Body of pancreas (tissue), 4 donors: ENCODE measurements at regions not wholly inside any gene's neighbourhood (a gene's known extent, or its start where the extent isn't known, plus 50 kb on each side); places are given as distances from the start of the nearest gene placed in this dataset.

Source experiments
- ATAC-seq: fragments of 150-250 bp; one replicate; pipeline ENCODE4 v1.9.1; 2016
- DNase-seq, 4 donors: peaks; one replicate each; pipeline ENCODE4 v3.0.0-alpha.2; 2019
- H3K27ac ChIP-seq, 4 donors: fragments of 200-600 bp; sonication (generic); 1 replicate in 3 of 4; 2 replicates in 1 of 4; pipeline versions ENCODE4 v1.5.1 to v1.6.1; 2016 to 2019; ENCODE audit warnings: mild to moderate bottlenecking in 1 of 4, mixed read lengths in 1 of 4, moderate library complexity in 1 of 4
- H3K27me3 ChIP-seq, 2 donors: fragments of 200-600 bp; sonication (generic); one replicate each; pipeline ENCODE4 v1.6.0; 2016; ENCODE audit warnings: mild to moderate bottlenecking in 1 of 2
- H3K36me3 ChIP-seq, 2 donors: fragments of 200-600 bp; sonication (generic); replicated peaks in 1 of 2; 2 replicates each; pipeline ENCODE4 v1.5.1; 2016; ENCODE audit warnings: low read depth in 2 of 2; ENCODE audit not compliant: insufficient read depth in 1 of 2
- H3K4me1 ChIP-seq: fragments of 200-600 bp; sonication (generic); one replicate; pipeline ENCODE4 v1.6.0; 2016
- H3K4me3 ChIP-seq, 2 donors: fragments of 200-600 bp; sonication (generic); 1 replicate in 1 of 2; 2 replicates in 1 of 2; pipeline ENCODE4 v1.5.1; 2016 to 2019
- H3K9me3 ChIP-seq, 3 donors: fragments of 200-600 bp; sonication (generic); 1 replicate in 2 of 3; 2 replicates in 1 of 3; pipeline ENCODE4 v1.5.1; 2016
- CTCF ChIP-seq, 7 experiments: fragments of 450-650 bp in 4 of 7; fragments of 200-600 bp in 3 of 7; sonication (generic) in 3 of 7; IDR thresholded peaks; one replicate each; pipeline ENCODE4 v1.5.1; 2016 to 2019; ENCODE audit warnings: antibody characterized with exemption in 7 of 7
- POLR2A ChIP-seq, 3 donors: fragments of 450-650 bp; IDR thresholded peaks; one replicate each; pipeline ENCODE4 v1.6.1; 2016; ENCODE audit warnings: antibody characterized with exemption in 3 of 3, mild to moderate bottlenecking in 2 of 3
- WGBS, 2 donors: methylation state at CpG; one replicate each; pipeline ENCODE4 v1.1.5; 2017; 5-methylcytosine and 5-hydroxymethylcytosine counted together
- intact Hi-C: fragments of 100-400 bp; cut with DNase I; formaldehyde crosslinking; loops from one replicate; pipeline ENCODE4 v1.15.1; 2023

DNA sequence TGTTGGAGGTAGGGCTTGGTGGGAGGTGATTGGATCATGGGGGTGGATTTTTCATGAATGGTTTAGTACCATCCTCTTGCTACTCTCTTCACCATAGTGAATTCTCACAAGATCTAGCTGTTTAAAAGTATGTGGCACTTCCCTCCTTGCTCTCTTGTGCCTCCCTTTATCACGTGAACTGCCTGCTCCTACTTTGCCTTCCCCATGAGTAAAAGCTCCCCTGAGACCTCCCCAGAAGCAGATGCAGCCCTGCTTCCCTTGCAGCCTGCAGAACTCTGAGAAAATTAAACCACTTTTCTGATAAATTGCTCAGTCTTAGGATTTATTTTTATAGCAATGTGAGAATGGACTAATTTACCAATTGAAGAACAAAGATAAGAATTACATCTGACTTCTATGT lies 223.1 kb downstream of the RNF144A start:
- Histone ChIP-seq H3K4me1 (no peaks in the 10 kb centered on the region), H3K27me3 (no peaks in the 10 kb centered on the region), H3K27ac (no peak overlapping the region), H3K4me3 (no peak overlapping the region), H3K36me3 (no peaks in the 10 kb centered on the region), H3K9me3 (no peaks in the 10 kb centered on the region)
- no peak for ATAC-seq
- no peak for DNase-seq
- intact Hi-C loops, result no loop called here
- 74 to 96% methylated on average over 1 of the region's 1 CpG for WGBS, 2 donors
- TF ChIP-seq CTCF (IDR thresholded peaks at IDR 0.05), result no peak
- no peak for TF ChIP-seq POLR2A (IDR thresholded peaks at IDR 0.05)

DNA sequence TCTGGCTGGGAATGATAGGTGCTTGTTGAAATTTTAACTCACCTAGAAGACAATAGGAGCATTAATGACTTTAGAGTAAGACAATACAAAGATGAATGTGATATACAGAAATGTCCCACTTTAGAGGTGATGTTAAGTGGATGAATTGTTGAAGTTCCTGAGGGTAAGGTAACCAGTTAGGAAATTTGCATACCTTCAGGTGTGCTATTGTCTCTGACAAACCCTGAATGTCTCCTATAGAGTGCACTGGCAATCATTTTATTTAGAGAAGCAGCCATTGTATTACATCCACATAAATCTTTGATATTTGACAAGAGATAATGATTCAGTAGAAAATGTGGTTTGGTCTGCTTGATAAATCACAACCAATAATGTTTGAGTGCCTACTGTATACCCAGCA lies 228.5 kb downstream of the RNF144A start:
- TF ChIP-seq CTCF (IDR thresholded peaks at IDR 0.05), result no peak
- no peak for TF ChIP-seq POLR2A (IDR thresholded peaks at IDR 0.05)
- no peaks in the 10 kb centered on the region for H3K27me3 ChIP-seq

GRCh38 chr2:7146151-7146550 lies 228.9 kb downstream of the RNF144A start:
- intact Hi-C loops, result no loop called here
- ATAC-seq (no peak), DNase-seq (no peak)
- Histone ChIP-seq H3K9me3 (no peaks in the 10 kb centered on the region), H3K4me3 (no peak overlapping the region), H3K36me3 (no peaks in the 10 kb centered on the region), H3K27ac (peak overlapping the region in 1 of 4 donors; percentile 7), H3K4me1 (peaks cover 6% of the 10 kb centered on the region), H3K27me3 (no peaks in the 10 kb centered on the region)
- no peak for TF ChIP-seq POLR2A (IDR thresholded peaks at IDR 0.05)
- no peak for TF ChIP-seq CTCF (IDR thresholded peaks at IDR 0.05)

More for the DNA sequence above, 228.5 kb downstream of the RNF144A start:
- no peak for DNase-seq
- Histone ChIP-seq H3K4me1 (peaks cover 6% of the 10 kb centered on the region), H3K27ac (no peak overlapping the region), H3K36me3 (no peaks in the 10 kb centered on the region), H3K9me3 (no peaks in the 10 kb centered on the region), H3K4me3 (no peak overlapping the region)
- intact Hi-C loops, result no loop called here
- no peak for ATAC-seq

DNA sequence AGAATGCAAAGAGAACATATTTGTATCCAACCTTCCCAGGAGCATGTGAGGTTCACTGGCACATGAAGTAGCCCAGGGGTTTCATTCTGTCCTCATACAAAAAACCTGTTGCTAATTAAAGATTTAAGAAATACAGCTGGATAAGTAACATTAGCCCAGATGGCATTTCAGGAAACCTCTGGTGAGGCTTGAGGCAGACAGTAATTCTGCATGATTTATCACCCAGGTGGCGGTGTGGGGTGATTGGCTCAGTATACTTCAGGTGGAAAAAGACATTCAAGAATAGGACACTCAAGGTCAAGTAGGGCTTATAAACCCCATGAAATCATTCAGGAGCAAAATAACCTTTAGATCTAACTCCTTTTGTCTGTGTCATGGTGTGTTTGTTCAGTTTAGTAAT lies 237.4 kb downstream of the RNF144A start:
- DNase-seq (no peak), ATAC-seq (no peak)
- Histone ChIP-seq H3K27me3 (no peaks in the 10 kb centered on the region), H3K9me3 (no peaks in the 10 kb centered on the region), H3K4me3 (no peak overlapping the region), H3K4me1 (no peaks in the 10 kb centered on the region), H3K27ac (no peak overlapping the region), H3K36me3 (no peaks in the 10 kb centered on the region)
- intact Hi-C loops, result no loop called here
- 82 to 95% methylated on average over 1 of the region's 1 CpG for WGBS, 2 donors
- TF ChIP-seq POLR2A (IDR thresholded peaks at IDR 0.05), result no peak
- TF ChIP-seq CTCF (IDR thresholded peaks at IDR 0.05), result no peak

DNA sequence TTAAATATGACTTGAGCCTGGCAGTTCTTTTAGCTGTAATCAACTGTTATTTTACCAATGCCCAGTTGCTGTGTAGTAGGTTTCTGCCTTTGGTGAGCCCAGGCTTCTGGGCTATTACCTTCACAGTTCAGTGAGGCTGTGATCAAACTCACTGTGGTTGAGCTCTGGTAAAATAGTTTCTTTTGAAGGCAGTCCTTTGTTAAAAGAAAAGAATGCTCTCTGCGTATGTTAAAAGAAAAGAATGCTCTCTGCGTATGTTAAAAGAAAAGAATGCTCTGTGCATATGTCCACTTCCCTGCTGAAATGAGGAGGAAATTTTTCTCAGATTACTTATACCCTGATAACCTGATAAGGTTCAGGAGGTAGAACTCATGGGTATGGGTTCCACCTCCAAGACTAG lies 244.3 kb downstream of the RNF144A start:
- H3K4me1 ChIP-seq, result no peaks in the 10 kb centered on the region
- no peaks in the 10 kb centered on the region for H3K9me3 ChIP-seq
- DNase-seq (no peak), ATAC-seq (no peak)
- H3K36me3 ChIP-seq, result no peaks in the 10 kb centered on the region
- 92 to 95% methylated on average over 2 of the region's 2 CpGs for WGBS, 2 donors
- H3K27ac ChIP-seq, result no peak overlapping the region
- TF ChIP-seq CTCF (IDR thresholded peaks at IDR 0.05), result no peak
- no peak for TF ChIP-seq POLR2A (IDR thresholded peaks at IDR 0.05)
- no peak overlapping the region for H3K4me3 ChIP-seq
- intact Hi-C loops, result no loop called here
- no peaks in the 10 kb centered on the region for H3K27me3 ChIP-seq
